ENCODE measurements at regions not wholly inside any gene's neighbourhood (a gene's known extent, or its start where the extent isn't known, plus 50 kb on each side); places are given as distances from the start of the nearest gene placed in this dataset.
"Not testable (repeated sequence)": the region's sequence is repeated elsewhere in the genome, so short reads cannot be mapped to it uniquely, and the experiment has no call there.

GRCh38 chr3:11913316-11913715 lies 66.6 kb upstream of the TAMM41 start:
- FAIRE-seq = no peak
- no peak for TF ChIP-seq CTCF (IDR thresholded peaks at IDR 0.05; ENCODE audit: insufficient read depth, missing control alignments)
- DNase-seq (ENCODE audit: insufficient read length, low spot score) = no peak

GRCh38 chr3:11914041-11914440 lies 67.4 kb upstream of the TAMM41 start:
- FAIRE-seq (no peak), DNase-seq (ENCODE audit: insufficient read length, low spot score) (no peak)
- TF ChIP-seq CTCF (IDR thresholded peaks at IDR 0.05; ENCODE audit: insufficient read depth, missing control alignments) = no peak

- FAIRE-seq (no peak), DNase-seq (ENCODE audit: insufficient read length, low spot score) (no peak)
- TF ChIP-seq CTCF (IDR thresholded peaks at IDR 0.05; ENCODE audit: insufficient read depth, missing control alignments) = no peak
Measured at GRCh38 chr3:11914651-11915050, 68.0 kb upstream of the TAMM41 start.

- DNase-seq (ENCODE audit: insufficient read length, low spot score) (no peak), FAIRE-seq (no peak)
- no peak for TF ChIP-seq CTCF (IDR thresholded peaks at IDR 0.05; ENCODE audit: insufficient read depth, missing control alignments)
Measured at GRCh38 chr3:11915621-11916424, 69.1 kb upstream of the TAMM41 start.

GRCh38 chr3:11916425-11916762 lies 69.7 kb upstream of the TAMM41 start:
- DNase-seq (ENCODE audit: insufficient read length, low spot score); FAIRE-seq: not testable (repeated sequence)

GRCh38 chr3:11917051-11917450 lies 70.4 kb upstream of the TAMM41 start:
- FAIRE-seq (no peak), DNase-seq (ENCODE audit: insufficient read length, low spot score) (no peak)
- TF ChIP-seq CTCF (IDR thresholded peaks at IDR 0.05; ENCODE audit: insufficient read depth, missing control alignments) = no peak

GRCh38 chr3:11919390-11919789 lies 72.7 kb upstream of the TAMM41 start:
- no peak for FAIRE-seq
- TF ChIP-seq CTCF (IDR thresholded peaks at IDR 0.05; ENCODE audit: insufficient read depth, missing control alignments) = no peak
- no peak for DNase-seq (ENCODE audit: insufficient read length, low spot score)

- DNase-seq (ENCODE audit: insufficient read length, low spot score) (no peak), FAIRE-seq (no peak)
- TF ChIP-seq CTCF (IDR thresholded peaks at IDR 0.05; ENCODE audit: insufficient read depth, missing control alignments) = no peak
Measured at GRCh38 chr3:11924518-11924917, 77.8 kb upstream of the TAMM41 start.
